Panc1 (cell line): ENCODE measurements at regions not wholly inside any gene's neighbourhood (a gene's known extent, or its start where the extent isn't known, plus 50 kb on each side); places are given as distances from the start of the nearest gene placed in this dataset.

Experiments
- POLR2AphosphoS5 ChIP-seq: IDR thresholded peaks from 2 replicates; pipeline ENCODE4 v1.6.1; 2012; ENCODE audit warnings: mild to moderate bottlenecking, low read depth, low read length, moderate library complexity
- SIN3A ChIP-seq: IDR thresholded peaks from 2 replicates; pipeline ENCODE4 v1.6.1; 2012; ENCODE audit warnings: low read depth, mild to moderate bottlenecking, low read length, moderate library complexity, borderline replicate concordance; ENCODE audit not compliant: insufficient read depth
- TCF7L2 ChIP-seq: IDR thresholded peaks from 2 replicates; pipeline ENCODE4 v1.6.1; 2011; ENCODE audit warnings: mild to moderate bottlenecking, low read depth, low read length, inconsistent platforms
- TF ChIP-seq, protein P1 (sequence below): fragments of 450-650 bp; IDR thresholded peaks from 2 replicates; pipeline ENCODE4 v1.5.1; 2017; ENCODE audit warnings: mild to moderate bottlenecking

DNA sequence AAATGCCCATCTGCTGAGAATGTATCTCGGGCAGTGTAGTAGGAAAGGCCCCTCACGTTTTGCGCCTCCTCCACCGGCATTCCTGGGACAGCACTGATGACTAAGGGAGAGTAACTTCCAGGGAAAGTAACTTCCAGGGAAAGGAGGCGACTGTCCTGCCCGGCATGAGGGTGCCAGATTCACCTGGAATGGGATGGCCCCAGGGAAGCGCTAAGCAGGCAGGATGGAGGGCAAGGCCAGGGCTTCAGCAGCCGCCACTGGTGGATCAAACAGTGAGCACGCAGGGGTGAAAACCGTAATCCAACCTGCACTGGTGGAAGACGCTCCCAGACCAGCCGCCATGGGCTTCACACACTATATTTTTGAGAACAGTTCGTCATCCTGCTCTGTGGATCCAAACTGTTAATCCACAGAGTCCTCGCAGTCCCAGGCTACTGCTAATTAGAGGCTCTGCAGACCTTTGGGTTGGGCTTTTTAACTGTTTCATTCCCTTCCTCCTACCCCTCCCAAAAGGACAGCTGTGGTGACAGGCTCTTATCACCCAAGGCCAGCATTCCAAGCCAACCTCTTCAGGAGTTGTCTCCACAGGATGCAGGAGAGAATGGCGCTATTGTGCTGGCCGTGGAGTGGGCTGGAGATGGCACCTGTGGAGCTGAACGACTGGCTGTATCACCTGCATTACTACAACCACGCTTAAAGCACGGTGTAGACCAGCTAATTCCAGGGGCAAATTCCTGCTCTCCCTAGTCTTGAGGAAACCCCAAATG is 178.9 kb downstream of the DLL1 start:
- no peak for TF ChIP-seq TCF7L2
- TF ChIP-seq SIN3A: no peak
- TF ChIP-seq, protein P1, sequence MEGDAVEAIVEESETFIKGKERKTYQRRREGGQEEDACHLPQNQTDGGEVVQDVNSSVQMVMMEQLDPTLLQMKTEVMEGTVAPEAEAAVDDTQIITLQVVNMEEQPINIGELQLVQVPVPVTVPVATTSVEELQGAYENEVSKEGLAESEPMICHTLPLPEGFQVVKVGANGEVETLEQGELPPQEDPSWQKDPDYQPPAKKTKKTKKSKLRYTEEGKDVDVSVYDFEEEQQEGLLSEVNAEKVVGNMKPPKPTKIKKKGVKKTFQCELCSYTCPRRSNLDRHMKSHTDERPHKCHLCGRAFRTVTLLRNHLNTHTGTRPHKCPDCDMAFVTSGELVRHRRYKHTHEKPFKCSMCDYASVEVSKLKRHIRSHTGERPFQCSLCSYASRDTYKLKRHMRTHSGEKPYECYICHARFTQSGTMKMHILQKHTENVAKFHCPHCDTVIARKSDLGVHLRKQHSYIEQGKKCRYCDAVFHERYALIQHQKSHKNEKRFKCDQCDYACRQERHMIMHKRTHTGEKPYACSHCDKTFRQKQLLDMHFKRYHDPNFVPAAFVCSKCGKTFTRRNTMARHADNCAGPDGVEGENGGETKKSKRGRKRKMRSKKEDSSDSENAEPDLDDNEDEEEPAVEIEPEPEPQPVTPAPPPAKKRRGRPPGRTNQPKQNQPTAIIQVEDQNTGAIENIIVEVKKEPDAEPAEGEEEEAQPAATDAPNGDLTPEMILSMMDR: no peak
- TF ChIP-seq POLR2AphosphoS5: no peak
